GM18498 (cell line): ENCODE measurements at regions not wholly inside any gene's neighbourhood (a gene's known extent, or its start where the extent isn't known, plus 50 kb on each side); places are given as distances from the start of the nearest gene placed in this dataset.

Source experiments
- ATAC-seq: cut with Tn5 transposase; IDR thresholded peaks from one replicate; pipeline ENCODE4 v1.9.1; 2021; ENCODE audit warnings: mild to moderate bottlenecking, moderate library complexity; ENCODE audit not compliant: unreplicated experiment

DNA sequence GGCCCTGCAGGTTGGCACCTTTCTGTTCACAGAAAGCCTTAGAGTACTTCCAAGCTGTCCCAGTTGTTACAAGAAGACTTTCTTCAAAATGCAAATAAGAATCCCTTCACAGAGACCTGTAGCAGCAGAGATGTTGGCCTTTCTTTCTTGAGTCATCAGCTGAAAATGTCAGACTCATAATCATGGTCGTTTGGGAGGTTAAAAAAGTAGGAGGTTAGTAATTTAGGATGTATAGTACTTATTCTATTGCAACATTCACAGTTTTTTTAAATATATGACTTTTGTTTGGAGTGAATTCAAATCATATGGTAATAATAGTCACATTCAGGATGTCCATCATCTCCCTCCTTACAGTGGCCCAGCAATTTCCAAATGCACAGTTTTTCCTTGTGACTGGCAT, 223.9 kb upstream of the GLI3 start:
- no peak for ATAC-seq

DNA sequence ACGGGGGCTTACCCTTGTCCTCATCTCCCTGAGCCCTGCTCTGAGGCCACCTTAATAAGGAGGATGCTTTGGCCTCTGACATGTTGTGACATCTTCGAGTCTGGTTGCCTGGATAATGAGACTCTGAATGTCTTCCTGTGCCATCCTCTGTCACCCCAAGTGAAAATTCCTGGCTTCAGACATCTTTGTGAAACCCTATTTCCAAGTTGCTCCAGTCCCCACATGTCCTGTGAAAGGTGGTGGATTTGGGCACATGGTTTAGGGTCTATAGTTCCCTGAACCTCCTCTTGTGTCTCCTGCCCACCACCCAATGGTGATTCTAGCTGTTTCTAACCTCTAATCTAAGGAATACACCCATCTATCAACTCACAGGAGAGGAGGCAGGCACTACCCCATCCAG, 223.1 kb upstream of the GLI3 start:
- ATAC-seq = no peak

DNA sequence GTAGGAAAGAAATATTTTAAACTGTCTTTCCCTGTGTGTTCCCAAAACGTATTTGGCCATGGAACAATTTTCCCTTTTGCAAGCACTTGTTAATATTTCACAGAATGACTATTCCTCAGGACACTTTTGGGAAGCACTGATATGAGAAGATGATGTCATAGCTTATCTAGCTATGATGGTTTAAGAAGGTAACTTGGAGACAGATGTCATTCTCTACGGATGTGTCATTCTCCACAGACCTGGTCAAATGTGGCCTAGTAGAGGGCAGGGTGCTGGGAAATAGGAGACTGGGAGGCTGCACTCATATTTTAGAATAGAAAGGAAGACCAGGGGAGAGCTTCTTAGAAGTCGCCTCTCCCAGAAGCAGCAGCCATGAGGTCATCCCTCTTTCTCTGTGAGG, 220.7 kb upstream of the GLI3 start:
- ATAC-seq = no peak

DNA sequence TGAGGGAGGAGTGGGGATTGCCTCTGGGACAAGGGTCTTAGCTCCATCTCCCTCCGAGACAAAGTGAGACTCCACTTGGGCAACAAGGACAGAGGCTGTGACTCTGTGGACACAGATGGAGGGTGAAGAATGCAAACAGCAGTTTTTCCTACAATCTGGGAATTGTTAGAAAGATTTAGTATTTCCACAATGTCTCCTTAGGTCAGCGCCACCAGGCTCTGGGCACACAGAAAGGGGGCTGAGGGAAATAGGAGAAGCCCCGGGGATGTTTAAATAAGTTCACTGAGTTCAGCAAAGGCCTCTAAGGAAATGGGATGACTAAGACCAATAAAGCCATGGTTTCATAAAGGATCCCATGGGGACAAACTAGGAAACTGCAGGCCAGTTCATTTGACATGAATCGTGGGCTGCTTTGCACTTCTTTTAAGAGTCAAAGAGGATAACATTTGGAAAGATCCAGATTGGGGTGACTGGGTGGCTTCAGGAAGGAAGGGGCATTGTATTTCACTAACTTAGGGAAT, 219.8 kb upstream of the GLI3 start:
- ATAC-seq = no peak

DNA sequence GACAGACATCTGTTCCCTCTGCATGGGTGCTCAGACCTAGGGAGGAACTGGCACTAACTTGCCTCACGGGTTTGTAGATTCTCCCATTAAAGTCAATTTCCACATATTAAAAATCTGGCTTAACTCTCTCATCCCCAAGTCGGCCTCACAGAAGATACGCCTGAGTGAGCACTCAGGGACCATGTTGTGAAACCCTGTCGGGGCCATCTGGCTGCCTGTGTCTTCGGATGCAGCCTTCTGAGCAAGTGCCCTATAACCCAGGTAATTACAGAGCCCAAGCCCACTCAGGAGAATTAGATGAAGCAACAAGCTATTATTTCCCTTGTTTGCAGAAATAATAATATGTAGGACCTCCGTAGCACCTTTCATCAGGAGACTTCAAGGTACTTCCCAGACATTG, 219.3 kb upstream of the GLI3 start:
- no peak for ATAC-seq

DNA sequence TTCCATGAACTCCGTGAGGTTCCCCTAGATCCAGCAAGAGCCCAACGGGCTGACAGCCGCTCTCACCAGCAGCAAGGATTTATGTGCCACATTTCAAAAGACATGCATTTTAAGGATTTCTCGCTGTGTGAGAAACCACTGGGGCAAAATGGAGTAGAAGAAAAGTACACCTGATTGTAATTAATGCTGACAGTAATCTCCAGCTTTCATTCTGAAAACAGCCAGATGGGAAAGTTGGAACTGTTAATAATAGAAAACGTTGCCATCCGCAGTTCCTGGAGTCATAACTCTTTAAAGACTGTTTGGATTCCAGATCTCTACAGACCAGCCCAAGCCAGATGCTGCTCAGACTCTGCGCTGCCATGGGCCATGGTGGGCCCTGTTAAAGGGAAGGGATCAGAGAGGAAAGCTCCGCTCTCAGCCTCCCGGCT, 216.9 kb upstream of the GLI3 start:
- ATAC-seq = no peak

DNA sequence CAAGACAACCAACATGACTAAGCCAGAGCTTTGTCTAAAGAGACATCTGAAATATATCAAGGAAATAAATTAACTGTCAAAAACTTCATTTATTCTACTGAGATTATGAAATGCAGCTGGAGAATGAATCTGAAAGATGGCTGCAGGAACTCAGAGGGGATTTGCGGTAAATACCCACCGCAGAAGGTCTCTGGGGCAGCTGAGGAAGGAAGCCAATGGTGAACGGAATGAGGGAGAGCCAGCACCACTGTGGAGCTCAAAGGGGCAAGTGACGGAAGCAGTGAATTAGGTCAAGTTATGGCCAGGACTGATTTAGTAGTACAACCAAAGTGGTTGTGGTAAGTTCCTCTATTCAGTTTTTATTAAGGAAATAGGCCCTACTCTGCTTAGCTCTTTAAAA, 215.3 kb upstream of the GLI3 start:
- no peak for ATAC-seq

DNA sequence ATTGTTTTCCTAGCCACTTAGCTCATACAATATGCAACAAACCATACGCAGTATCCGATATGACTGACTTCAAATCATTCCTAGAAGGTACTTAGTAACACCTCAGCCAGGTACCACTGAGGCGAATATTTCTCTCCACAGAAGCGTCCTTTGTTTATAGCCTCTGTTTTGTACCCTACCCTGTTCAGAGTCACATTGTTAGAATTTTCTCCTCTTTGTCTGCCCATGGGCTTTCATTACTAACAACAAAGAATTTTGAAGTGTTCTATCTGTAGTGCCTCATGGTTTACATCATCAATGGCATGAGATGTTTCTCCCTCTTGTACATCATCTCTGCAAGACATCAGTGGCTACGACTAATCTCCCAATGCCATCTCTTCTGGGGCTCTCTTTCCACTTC, 212.4 kb upstream of the GLI3 start:
- no peak for ATAC-seq

DNA sequence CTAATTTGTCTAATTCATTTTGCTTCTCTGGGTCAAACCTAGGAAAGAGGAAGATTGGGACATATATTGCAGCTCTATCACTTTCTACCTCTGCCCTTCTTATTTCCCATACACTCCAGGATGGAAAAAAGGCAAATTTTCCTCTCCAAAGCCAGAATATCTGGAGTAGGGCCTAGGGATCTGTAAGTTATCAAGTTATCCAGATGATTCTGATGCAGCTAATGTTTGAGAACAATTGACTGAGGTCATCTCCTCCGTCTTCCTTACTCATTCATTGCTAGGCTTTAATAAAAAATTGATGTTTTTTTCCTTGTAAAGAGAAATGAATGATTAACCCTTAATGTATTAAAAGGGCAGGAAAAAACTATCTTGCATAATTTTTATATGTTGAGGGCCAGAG, 211.9 kb upstream of the GLI3 start:
- no peak for ATAC-seq

DNA sequence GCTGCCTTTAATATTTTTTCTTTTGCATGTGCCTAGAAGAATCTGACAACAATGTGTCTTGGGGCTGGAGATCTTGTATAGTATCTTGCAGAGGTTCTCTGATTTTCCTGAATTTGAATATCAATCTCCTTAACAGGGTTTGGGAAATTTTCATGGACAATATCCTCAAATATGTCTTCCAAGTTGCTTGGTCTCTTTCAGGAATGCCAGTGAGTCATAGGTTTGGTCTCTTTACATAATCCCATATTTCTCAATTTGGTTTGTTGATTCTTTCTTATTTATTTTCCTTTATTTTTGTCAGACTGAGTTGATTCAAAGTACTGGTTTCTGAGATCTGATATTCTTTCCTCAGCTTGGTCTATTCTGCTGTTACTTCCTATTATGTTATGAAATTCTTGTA, 208.7 kb upstream of the GLI3 start:
- no peak for ATAC-seq

DNA sequence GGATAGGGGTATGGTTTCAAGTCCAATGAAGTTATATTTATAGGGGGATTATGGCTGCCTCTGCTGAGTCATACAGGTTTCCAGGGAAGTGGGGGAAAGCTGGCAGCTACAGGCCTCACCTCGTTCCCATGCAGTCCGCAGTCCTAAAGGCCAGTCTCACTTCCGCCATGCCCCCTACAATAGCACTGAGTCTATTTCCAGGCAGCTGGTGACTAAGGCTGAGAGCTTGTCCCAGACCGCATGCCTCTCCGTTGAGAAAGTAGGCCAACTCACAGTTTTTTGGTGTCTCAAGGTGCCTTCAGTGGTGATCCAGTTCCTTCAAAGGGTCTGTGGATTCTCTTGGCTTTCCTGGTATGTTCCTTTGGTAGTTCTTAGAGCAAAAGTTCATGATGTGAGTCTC, 203.9 kb upstream of the GLI3 start:
- ATAC-seq = no peak

DNA sequence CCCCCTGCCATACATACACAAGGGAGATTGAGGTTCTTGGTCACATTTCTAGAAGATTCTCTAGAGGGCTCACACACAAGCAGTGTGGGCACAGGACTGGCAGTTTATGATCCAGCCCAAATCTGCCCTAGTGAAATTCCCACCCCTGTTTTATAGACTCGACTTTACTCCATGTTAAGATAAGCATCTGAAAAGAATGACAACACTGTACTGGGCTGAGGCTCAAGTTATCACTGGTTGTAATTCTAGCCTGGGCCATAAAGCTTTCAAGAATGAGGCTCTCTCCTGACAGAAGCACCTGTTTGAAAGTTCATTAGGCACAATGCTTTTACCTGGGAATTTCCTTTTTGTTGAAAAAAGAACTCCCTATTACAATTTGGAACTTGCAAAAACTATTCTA, 195.6 kb upstream of the GLI3 start:
- ATAC-seq = no peak

DNA sequence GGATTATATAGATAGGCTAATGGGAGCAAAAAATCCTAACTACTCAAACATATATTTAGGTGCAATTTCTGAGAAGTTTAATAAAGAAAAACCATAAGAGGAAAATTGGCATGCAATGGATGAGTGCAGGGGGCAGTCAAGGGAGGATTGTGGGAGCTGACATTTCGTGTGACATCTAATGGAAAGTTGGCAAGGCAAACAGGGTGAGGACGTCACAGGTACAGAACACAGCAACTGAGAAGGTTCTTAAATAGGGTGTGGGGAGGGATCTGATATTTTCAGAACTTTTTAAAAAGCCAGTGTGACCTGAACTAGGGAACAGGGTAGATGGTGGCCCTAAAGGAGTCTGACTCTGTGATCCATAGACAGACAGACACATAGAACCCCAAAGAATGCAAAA, 194.9 kb upstream of the GLI3 start:
- ATAC-seq = no peak

DNA sequence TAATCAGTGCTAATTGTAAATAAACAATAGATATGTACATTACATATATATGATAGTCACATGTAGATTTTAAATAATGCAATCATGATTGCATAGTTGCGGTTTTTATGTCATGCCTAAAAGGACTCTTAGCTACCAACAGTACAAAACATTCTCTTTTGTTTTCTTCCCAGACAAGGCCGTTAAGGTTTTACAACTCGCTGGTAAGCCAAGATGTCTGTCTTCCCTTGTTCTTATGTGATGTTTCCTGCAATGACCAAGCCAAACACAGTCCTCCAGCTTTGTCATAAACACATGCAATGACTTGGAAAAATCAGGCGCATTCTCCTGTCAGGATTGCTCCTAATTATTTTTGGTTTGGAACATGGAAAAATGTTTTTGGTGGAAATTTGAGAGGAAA, 192.3 kb upstream of the GLI3 start:
- no peak for ATAC-seq

DNA sequence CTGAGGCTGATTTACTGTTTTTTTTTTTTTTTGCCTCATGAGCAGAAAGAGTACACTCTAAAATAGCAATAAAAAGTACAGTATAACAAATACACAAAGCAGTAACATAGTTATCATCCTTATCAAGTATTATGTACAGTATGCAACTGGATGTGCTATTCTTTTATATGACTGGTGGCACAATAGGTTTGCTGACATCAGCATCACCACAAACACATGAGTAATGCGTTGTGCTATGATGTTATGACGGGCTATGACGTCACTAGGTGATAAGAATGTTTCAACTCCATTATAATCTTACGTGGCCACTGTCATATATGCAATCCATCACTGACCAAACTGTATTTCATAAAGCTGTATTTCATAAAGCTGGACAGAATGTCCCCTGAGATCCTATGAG, 189.2 kb upstream of the GLI3 start:
- no peak for ATAC-seq

DNA sequence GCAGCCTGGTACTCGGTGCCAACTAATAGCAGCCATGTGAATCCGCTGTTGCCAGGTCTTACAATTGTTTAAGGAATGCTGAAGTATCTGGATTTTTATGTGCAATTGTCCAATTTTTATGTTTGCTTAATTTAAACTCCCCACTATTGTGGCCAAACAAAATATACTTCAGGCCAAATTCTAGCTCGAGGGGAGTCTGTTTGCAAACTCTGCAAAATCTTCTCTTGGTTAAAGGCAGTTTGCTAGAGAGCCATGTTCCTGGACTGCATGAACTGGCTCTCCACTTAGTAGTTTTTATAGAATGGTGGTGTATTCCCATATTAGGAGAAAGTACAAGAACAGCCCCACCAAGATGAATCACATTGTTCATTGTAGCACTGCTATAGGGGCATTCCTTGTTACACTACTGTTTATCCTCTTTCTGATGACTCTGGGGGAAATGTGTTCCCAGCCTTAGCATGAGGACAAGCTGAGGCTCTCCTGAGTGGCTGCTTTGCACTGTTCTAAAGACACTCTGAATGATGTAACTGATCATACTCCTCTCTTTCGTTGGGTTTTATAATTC, 178.0 kb upstream of the GLI3 start:
- no peak for ATAC-seq

DNA sequence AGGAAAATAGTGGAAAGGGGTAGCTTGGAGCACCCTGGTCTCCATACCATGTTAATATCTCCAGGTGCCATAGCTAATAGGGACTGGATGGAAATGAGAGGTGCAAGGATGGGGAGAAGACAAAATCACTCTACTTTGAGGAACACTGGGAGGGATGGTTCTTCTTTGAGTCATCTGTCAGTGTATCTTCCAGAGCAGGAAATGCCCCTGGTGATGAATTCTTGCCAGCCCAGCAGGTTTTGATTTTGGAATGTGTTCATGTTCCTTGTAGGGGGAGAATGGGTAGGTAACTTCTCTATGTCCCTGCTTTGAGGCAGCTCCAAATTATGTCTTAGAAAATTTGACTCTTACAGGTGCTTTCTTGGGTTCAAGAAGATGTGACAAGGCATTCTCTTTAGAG, 177.0 kb upstream of the GLI3 start:
- ATAC-seq = no peak

DNA sequence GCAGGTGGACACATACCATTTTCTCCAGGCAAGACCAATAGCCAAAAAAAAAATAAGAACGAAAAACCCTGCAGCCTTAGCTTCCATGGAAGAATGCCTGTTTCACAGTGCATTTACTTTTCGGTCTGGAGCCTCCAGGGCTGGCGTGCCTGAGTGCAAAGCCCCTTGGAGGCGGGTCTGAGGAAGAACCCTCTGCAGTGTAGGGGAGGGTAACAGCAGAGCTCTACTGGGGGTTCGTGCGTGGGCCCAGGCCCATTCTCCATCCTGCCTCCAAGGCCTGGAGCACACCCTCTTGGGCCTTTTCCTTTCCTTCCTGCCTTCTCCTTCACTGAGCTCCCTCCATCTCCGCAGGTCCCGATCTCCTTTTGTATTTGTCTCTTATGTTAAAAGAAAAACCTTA, 172.3 kb upstream of the GLI3 start:
- ATAC-seq = no peak

DNA sequence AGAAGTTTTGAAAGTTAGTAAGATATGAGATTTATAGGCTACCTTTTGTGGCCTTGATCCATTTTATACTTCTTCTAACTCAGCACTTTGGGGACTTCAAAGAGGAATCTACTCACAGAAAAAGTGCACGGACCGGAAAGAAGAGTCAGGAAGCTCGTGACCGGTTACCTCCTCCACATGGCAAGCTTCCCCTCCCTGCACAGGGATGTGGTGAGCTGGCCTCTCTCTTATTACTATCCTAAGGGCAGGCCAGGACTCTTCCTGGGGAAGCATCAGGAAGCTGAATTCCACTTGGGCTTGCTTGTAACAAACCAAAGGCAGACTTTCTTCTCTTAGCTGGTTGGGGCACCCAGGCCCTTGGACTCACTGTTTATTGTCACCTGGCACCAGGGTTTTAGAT, 170.8 kb upstream of the GLI3 start:
- no peak for ATAC-seq

DNA sequence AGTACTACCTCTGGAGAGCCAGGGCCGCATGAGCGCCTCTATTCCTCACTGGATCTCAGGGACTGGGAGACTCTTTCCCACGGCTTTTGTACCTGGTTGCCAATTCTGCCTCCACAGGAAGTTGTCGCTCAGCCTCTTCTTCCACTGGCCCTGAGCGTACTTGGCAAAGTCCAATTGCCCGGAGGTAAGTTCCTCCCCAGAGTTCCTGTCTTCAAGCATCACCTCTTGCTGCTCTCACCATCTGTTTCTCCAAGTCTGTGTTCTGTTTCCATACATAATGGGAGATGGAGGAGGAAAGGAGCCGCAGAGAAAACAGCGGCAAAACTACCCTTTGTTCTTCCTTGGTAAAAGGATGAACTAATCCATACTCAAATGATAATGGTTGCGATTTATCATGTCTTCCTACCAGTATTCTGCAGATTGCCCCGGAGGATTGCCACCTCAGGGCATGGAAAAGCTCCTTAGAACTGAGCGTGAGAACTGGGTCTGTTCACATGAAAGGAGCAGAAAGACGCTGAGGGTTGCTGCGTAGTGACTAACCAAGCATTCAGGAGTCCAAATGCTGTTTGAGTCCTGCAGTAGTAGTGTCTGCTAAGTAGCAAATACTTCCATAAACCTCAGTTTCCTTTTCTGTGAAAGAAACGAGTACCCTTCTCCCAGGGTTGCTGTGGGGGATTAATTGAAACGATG, 170.2 kb upstream of the GLI3 start:
- no peak for ATAC-seq

DNA sequence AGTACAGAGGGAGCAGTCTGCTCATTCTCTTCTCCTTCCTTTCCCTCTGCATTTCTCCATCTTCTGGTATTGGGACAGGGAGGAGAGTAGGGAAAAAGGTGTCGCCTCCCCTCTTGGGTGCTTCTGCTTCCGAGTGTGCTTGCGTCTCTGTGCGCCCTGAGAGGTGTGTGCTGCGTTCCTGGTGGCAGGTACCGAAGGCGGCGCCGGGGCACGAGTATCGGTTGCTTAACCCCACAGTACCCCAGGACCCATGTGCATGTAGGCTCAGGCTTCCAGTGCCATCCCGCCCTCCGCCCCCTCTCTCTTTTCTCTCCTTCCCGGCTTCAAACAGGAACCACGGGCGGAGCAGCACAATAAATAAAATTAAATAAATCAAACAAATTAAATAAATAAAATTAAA, 169.3 kb upstream of the GLI3 start:
- no peak for ATAC-seq

DNA sequence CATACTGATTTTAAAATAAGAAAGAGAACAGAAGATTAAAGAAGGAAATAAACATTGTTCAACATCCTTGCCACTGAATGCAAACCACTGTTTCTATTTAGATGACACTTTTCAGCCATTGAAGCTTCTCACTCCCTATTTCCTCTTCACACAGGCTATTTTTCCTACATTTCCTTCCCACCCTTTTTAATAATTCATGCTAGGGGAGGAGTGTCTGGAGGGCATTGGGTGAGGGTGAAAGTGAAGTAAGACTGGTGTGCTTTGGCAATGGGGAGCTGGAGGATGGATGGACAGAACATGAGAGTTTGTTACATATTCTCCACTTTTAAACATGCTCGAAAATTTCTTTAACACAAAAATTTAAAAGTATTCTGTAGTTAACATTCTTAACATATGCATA, 168.8 kb upstream of the GLI3 start:
- no peak for ATAC-seq

DNA sequence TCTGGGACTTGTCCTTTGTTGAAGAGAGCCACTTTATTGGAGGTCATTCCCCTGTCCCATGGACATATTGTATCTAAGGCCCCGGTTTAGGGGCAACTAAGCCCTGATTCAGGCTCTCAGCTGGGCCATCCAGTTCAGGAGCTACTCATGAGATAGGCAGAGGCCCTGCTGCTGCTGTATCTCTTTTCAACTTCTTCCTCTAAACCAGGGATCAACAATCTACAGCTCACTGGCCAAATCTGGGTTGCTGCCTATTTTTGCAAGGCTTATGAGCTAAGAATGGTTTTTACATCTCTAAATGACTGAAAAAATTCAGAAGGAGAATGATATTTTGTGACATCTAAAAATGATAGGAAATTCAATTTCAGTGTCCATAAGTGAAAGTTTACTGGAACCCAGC, 166.8 kb upstream of the GLI3 start:
- no peak for ATAC-seq
